Ovary (tissue), 3 donors: ENCODE measurements at regions not wholly inside any gene's neighbourhood (a gene's known extent, or its start where the extent isn't known, plus 50 kb on each side); places are given as distances from the start of the nearest gene placed in this dataset.

Experiments
- EP300 ChIP-seq: sonication (generic); formaldehyde crosslinking; IDR thresholded peaks from one replicate; pipeline ENCODE4 v1.6.1; 2017; ENCODE audit warnings: antibody characterized with exemption
- POLR2A ChIP-seq: fragments of 450-650 bp; IDR thresholded peaks from one replicate; pipeline ENCODE4 v1.6.1; 2017; ENCODE audit warnings: antibody characterized with exemption, mild to moderate bottlenecking, moderate library complexity
- TF ChIP-seq, protein P1 (sequence below), 3 donors: fragments of 450-650 bp in 2 of 3; fragments of 200-600 bp in 1 of 3; IDR thresholded peaks; one replicate each; pipeline versions ENCODE4 v1.5.1 to v1.8.0; 2016 to 2022; ENCODE audit warnings: antibody characterized with exemption in 3 of 3, mild to moderate bottlenecking in 1 of 3
- donor health status: DM: no; HTN: no; CAD: no.

- no peak for TF ChIP-seq POLR2A
- TF ChIP-seq, protein P1, sequence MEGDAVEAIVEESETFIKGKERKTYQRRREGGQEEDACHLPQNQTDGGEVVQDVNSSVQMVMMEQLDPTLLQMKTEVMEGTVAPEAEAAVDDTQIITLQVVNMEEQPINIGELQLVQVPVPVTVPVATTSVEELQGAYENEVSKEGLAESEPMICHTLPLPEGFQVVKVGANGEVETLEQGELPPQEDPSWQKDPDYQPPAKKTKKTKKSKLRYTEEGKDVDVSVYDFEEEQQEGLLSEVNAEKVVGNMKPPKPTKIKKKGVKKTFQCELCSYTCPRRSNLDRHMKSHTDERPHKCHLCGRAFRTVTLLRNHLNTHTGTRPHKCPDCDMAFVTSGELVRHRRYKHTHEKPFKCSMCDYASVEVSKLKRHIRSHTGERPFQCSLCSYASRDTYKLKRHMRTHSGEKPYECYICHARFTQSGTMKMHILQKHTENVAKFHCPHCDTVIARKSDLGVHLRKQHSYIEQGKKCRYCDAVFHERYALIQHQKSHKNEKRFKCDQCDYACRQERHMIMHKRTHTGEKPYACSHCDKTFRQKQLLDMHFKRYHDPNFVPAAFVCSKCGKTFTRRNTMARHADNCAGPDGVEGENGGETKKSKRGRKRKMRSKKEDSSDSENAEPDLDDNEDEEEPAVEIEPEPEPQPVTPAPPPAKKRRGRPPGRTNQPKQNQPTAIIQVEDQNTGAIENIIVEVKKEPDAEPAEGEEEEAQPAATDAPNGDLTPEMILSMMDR (IDR thresholded peaks at IDR 0.05): no peak
- TF ChIP-seq EP300: no peak
Measured at GRCh38 chr14:41355866-41356265, 250.8 kb upstream of the LRFN5 start.
